GM18511 (cell line): ENCODE measurements at regions not wholly inside any gene's neighbourhood (a gene's known extent, or its start where the extent isn't known, plus 50 kb on each side); places are given as distances from the start of the nearest gene placed in this dataset.

Experiments
- ATAC-seq: cut with Tn5 transposase; IDR thresholded peaks from one replicate; pipeline ENCODE4 v1.9.1; 2021; ENCODE audit warnings: mild to moderate bottlenecking, moderate library complexity; ENCODE audit not compliant: unreplicated experiment

DNA sequence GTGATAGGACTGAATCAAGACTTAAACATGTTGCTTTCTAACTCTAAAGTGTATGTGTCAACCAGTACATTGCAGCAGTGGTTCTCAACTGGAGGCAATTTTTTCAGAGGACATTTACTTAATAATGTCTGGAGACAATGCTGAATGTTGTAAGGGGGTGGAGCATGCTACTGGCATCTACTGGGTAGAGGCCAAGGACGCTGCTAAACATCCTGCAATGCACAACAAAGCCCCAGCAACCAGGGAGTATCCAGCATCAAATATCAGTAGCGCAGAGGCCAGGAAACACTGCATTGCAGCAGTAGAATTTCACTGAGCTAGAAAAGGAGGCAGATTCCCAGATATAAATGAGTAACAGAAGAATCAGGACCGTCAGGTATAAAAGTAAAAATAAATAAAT, 79.8 kb upstream of the GRM7 start:
- ATAC-seq: no peak

DNA sequence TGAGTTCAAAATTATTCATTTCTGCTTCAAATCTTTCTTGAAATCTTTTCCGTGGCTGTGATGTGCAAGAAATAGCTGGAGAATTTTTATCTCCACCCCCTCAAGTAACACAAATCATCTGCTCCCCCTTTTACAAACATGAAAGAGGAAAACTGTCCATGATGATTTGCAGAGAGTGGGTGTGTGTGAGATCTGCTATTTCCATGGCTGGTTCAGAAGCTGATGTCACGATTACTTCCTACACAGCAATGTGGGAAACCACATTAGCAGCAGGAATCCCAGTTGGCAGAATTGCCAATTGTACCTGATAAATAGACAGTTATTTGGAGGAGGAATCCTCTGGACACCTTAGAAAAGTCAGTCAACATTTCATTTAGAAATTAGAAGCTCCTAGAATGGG, 75.2 kb upstream of the GRM7 start:
- ATAC-seq: no peak

- no peak for ATAC-seq
These were observed 69.8 kb upstream of the GRM7 start for GRCh38 chr3:6791161-6791560.

- ATAC-seq: peak; percentile 93
These were observed 61.5 kb upstream of the GRM7 start for GRCh38 chr3:6799264-6799915.

DNA sequence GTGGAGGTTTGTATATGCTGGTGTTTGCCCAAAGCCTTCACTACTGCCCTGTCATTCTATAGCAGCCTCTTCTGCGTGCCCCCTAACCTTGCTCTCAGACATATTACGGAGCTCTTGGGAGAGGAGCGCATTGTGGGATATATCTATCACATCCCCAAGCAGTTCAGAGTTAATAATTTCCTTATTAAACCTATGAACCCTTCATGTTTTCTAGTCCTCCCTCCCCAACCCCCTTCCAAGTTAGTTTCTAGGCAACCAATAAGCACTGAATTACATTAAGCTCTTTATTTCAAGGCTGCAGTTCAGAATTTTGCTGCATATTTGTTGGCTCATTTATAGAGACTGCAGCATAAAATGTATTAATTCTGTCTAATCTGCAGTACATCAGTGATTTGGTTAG, 57.3 kb upstream of the GRM7 start:
- no peak for ATAC-seq

- no peak for ATAC-seq
These were observed 55.7 kb upstream of the GRM7 start for GRCh38 chr3:6805236-6805635.

- no peak for ATAC-seq
These were observed 53.9 kb upstream of the GRM7 start for GRCh38 chr3:6806991-6807390.

- ATAC-seq: no peak
These were observed 52.8 kb upstream of the GRM7 start for GRCh38 chr3:6807967-6808588.

- ATAC-seq: no peak
These were observed 51.6 kb upstream of the GRM7 start for GRCh38 chr3:6809349-6809748.
